T-helper 1 cell treated with Interleukin-12 subunit alpha and Interleukin-12 subunit beta and Interleukin-4 antibody, amounts not matched to agents 30 μg/mL and 1 μg/mL, for 36 hours (primary cell): ENCODE measurements at regions not wholly inside any gene's neighbourhood (a gene's known extent, or its start where the extent isn't known, plus 50 kb on each side); places are given as distances from the start of the nearest gene placed in this dataset.

Experiments
- H3K27ac Mint-ChIP-seq: one replicate; pipeline ENCODE4 v1.8.0; 2021; ENCODE audit warnings: mild to moderate bottlenecking, mixed read lengths
- H3K27me3 Mint-ChIP-seq: one replicate; pipeline ENCODE4 v1.8.0; 2021; ENCODE audit warnings: low read depth, mixed read lengths
- H3K36me3 Mint-ChIP-seq: one replicate; pipeline ENCODE4 v1.8.0; 2021; ENCODE audit warnings: low read depth, mixed read lengths
- H3K4me1 Mint-ChIP-seq: one replicate; pipeline ENCODE4 v1.8.0; 2021; ENCODE audit warnings: low read depth, mixed read lengths
- H3K4me3 Mint-ChIP-seq: one replicate; pipeline ENCODE4 v1.8.0; 2021; ENCODE audit warnings: mild to moderate bottlenecking, moderate library complexity, mixed read lengths
- H3K9me3 Mint-ChIP-seq: one replicate; pipeline ENCODE4 v1.8.0; 2021; ENCODE audit warnings: mixed read lengths

DNA sequence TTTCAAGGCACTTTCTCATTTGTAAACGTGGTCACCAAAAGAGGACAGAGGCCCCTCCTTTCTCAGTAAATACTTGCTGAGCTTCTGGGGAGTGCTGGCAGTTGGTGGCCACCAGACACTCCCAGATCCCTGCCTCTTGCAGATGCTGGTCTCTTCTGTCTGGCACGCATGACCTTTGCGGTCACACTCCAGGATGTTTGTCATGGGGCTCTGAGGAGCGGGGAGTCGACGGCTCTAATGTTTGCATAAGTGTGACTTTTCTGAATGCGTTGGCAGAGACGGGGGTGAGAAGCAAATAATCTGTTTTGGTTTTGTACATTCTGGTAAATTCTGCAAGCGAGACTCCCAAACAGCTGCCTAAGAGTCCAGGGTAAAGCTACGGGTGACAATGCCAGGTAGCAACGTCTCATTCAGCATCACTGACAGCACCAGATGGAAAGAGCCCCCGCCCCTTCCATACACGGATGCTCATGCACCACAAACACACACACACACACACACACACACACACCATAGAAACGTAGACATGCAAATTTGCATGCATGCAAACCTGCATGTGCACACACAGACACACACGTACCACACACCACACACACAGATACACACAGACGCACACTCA, 101.1 kb downstream of the YTHDF1 start:
- no peak overlapping the region for H3K27ac Mint-ChIP-seq
- H3K9me3 Mint-ChIP-seq, result peaks cover 10% of the 10 kb centered on the region
- no peaks in the 10 kb centered on the region for H3K4me1 Mint-ChIP-seq
- H3K36me3 Mint-ChIP-seq, result no peaks in the 10 kb centered on the region
- no peak overlapping the region for H3K4me3 Mint-ChIP-seq
- peaks cover 15% of the 10 kb centered on the region for H3K27me3 Mint-ChIP-seq

- Mint-ChIP-seq H3K27me3 (peaks cover 15% of the 10 kb centered on the region), H3K4me1 (no peaks in the 10 kb centered on the region)
These were observed 101.8 kb downstream of the YTHDF1 start for GRCh38 chr20:63114006-63114692.

GRCh38 chr20:63112491-63113219, 103.3 kb downstream of the YTHDF1 start:
- Mint-ChIP-seq H3K9me3 (peaks cover 20% of the 10 kb centered on the region), H3K4me1 (no peaks in the 10 kb centered on the region), H3K27ac (no peak overlapping the region), H3K4me3 (no peak overlapping the region), H3K27me3 (peaks cover 15% of the 10 kb centered on the region), H3K36me3 (no peaks in the 10 kb centered on the region)

More at GRCh38 chr20:63114006-63114692, 101.8 kb downstream of the YTHDF1 start:
- peaks cover 11% of the 10 kb centered on the region for H3K9me3 Mint-ChIP-seq
- no peak overlapping the region for H3K4me3 Mint-ChIP-seq
- H3K27ac Mint-ChIP-seq, result no peak overlapping the region
- H3K36me3 Mint-ChIP-seq, result no peaks in the 10 kb centered on the region

DNA sequence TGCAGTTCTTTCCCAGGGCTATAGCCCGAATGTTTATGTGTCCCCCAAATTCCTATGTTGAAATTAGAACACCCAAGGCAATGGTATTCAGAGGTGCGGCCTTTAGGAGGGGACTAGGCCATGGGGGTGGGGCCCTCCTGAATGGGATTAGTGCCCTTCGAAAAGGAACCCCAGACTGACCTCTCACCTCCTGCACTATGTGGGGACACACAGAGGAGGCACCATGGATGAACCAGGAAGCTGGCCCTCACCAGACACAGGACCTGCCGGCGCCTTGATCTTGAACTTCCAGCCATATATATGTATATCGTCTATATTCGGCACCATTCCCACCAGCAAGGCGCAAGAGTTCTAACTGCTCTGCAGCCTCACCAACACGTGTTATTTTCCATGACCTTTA, 101.5 kb upstream of the BHLHE23 start:
- H3K36me3 Mint-ChIP-seq, result no peaks in the 10 kb centered on the region
- H3K9me3 Mint-ChIP-seq, result peaks cover 20% of the 10 kb centered on the region
- no peak overlapping the region for H3K27ac Mint-ChIP-seq
- H3K4me1 Mint-ChIP-seq, result no peaks in the 10 kb centered on the region
- H3K27me3 Mint-ChIP-seq, result peaks cover 7% of the 10 kb centered on the region
- H3K4me3 Mint-ChIP-seq, result no peak overlapping the region

- H3K9me3 Mint-ChIP-seq, result peaks cover 20% of the 10 kb centered on the region
- no peak overlapping the region for H3K4me3 Mint-ChIP-seq
- H3K4me1 Mint-ChIP-seq, result no peaks in the 10 kb centered on the region
- H3K27ac Mint-ChIP-seq, result no peak overlapping the region
- no peaks in the 10 kb centered on the region for H3K36me3 Mint-ChIP-seq
- peaks cover 7% of the 10 kb centered on the region for H3K27me3 Mint-ChIP-seq
These were observed 100.9 kb upstream of the BHLHE23 start for GRCh38 chr20:63107449-63108200.

DNA sequence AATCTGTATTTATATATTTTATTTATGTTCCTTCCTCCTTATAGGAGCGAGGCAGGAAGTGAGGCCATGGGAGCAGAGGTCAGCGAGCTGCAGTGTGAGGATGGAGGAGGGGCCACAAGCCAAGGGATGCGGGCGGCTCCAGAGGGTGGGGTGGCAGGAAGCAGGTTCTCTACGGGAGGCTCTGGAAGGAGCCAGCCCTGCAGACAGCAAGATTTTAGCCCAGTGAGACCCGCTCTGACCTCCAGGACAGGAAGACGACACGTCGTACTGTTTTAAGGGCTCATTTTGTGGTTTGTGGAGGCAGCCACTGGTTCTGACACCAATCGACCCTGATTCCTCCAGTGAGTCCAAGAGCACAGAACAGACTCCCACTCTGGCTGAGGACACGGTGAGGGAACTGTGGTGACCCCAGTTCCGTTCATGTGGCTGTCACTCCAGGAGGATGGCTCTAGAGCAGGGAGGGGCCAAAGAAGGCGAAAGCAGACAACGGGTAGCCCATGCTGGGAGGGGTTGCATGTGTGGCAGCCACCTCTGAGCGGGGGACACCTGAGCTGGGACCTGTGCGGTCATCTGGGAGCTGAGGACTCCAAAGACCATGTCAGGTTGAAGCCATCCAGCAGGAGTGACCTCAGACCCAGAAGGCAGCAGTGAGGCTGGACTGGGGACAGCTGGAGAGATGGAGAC, 100.1 kb upstream of the BHLHE23 start:
- Mint-ChIP-seq H3K4me1 (no peaks in the 10 kb centered on the region), H3K4me3 (no peak overlapping the region), H3K27ac (no peak overlapping the region), H3K27me3 (peaks cover 7% of the 10 kb centered on the region), H3K36me3 (no peaks in the 10 kb centered on the region), H3K9me3 (peaks cover 19% of the 10 kb centered on the region)

- peaks cover under 1% of the 10 kb centered on the region for H3K27me3 Mint-ChIP-seq
- no peaks in the 10 kb centered on the region for H3K36me3 Mint-ChIP-seq
- H3K27ac Mint-ChIP-seq, result no peak overlapping the region
- no peak overlapping the region for H3K4me3 Mint-ChIP-seq
- H3K4me1 Mint-ChIP-seq, result no peaks in the 10 kb centered on the region
- peaks cover 13% of the 10 kb centered on the region for H3K9me3 Mint-ChIP-seq
These were observed 99.5 kb upstream of the BHLHE23 start for GRCh38 chr20:63106108-63106764.

DNA sequence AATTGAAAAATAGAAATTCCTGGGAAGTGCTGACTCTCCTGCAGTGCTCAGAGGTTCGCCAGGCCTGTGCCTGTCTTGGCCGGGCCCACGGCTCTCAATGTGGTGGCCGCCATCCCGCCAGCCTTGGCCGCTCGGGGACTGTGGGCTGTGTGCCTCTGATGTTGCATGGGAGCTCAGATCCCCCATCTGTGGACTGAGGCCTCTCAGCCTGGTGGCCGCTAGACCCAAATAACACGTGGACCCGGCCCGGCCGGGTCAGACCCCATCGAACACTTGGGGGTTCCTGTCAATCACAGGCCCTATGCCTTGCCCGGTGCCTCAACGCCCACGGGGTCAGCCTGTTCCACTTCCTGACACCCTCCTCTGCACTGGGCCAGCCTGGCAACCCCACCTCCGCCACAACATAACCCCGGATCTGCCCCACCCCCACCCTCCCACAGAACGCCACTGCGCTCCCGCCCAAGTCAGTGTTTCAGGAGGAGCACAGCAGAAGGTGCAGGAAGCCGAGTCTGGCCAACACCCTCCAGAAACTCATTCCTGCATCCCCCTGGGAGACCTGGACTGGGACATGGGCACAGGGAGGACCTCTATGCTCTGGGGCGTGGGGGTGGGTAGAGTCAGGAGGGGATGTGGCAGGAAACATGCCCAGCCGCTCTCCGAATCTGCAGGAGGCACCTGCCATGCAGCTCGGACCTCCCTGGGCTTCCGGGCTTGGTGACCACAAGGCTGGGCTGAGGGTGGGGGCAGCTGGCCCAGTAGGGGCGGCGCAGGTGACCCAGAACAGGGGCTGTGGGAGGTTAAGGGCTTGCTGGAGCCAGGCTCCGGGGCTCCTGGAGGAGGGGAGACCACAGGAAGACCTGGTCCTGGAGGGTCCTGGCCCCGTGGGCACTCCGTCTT, 98.7 kb upstream of the BHLHE23 start:
- H3K27ac Mint-ChIP-seq, result no peak overlapping the region
- H3K27me3 Mint-ChIP-seq, result no peaks in the 10 kb centered on the region
- no peaks in the 10 kb centered on the region for H3K4me1 Mint-ChIP-seq
- H3K4me3 Mint-ChIP-seq, result no peak overlapping the region
- H3K36me3 Mint-ChIP-seq, result no peaks in the 10 kb centered on the region
- peaks cover 13% of the 10 kb centered on the region for H3K9me3 Mint-ChIP-seq

DNA sequence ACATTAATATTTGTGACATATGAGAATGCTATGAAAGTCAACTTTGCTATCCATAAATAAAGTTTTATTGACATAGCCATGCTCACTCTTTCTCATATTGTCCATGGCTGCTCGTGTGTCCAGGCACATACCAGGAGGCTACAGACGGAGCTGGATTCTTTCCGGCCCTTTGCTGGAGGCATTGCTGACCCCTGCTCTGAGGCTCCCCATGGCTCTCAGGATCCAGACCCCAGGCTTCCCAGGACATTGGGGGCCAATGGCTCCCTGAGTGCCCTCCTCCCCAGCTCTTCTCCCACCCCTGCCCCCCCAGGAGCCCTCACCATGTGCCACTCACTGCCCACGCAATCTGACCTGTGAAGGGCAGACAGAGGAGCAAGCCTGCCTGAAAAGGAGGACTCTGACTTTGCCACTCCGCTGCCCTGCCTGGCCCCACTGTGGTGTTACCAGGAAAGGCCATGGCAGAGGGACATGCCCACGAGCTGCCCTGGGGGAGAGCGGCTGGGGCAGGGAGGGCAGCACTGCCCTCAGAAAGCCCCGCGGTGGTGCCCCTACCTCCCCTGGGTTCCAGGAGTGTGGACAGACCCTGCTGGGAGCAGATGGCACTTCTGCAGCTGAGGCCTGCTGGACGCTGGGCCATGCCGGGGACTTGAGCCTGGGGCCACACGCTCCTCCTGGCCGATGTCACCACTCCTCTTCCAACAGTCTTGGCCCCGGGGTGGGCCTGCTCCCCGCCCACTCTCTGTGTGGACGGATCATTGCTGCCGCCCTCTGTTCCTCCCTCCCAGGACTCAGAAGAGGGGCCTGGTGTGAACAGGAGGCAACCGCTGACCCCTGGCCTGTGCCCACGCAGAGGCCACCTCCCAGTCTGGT, 97.8 kb upstream of the BHLHE23 start:
- Mint-ChIP-seq H3K9me3 (peaks cover 9% of the 10 kb centered on the region), H3K27ac (no peak overlapping the region), H3K36me3 (no peaks in the 10 kb centered on the region), H3K4me3 (no peak overlapping the region), H3K27me3 (no peaks in the 10 kb centered on the region), H3K4me1 (no peaks in the 10 kb centered on the region)

DNA sequence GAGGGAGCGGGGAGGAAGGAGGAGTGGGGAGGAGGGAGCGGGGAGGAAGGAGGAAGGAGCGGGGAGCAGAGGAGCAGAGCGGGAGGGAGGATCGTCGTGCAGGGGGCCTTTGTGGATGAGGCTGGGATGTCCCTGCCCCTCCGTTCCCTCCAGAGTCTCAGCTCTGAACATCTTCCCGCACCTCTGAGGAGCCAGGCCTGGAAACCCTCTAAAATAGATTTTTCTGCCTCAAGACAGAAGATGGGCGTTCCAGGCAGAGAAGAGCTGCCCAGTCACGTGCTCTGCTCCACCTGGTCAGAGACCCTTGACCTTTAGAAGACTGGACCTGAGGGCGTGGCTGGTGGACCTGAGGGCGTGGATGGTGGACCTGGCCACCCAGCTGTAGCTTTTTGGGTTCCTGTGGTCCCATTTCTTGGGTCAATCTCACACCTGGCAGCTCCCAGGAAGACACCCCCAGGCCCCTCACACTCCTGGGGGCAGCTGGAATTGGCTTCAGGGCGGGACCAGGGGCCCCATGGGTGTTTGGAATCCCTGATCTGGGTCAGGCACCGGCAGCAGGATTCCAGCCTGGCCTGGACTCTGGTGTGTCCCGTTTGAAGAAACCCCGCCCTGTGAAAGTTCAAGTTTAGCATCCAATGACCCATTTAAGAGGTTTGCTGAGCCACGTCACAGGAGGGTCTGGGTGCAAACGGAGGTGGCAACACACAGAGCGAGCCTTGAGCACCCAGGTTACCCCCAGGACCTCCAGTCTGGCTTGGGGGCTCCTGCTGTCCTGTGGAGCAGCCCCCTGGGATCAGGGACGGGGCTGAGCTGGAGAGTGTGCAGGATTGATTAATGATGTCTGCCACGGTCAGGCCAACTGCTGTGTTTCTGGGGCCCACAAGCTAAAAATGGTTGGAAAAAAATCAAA, 96.9 kb upstream of the BHLHE23 start:
- no peaks in the 10 kb centered on the region for H3K4me1 Mint-ChIP-seq
- no peak overlapping the region for H3K27ac Mint-ChIP-seq
- H3K4me3 Mint-ChIP-seq, result no peak overlapping the region
- peaks cover 6% of the 10 kb centered on the region for H3K9me3 Mint-ChIP-seq
- H3K27me3 Mint-ChIP-seq, result no peaks in the 10 kb centered on the region
- H3K36me3 Mint-ChIP-seq, result no peaks in the 10 kb centered on the region

DNA sequence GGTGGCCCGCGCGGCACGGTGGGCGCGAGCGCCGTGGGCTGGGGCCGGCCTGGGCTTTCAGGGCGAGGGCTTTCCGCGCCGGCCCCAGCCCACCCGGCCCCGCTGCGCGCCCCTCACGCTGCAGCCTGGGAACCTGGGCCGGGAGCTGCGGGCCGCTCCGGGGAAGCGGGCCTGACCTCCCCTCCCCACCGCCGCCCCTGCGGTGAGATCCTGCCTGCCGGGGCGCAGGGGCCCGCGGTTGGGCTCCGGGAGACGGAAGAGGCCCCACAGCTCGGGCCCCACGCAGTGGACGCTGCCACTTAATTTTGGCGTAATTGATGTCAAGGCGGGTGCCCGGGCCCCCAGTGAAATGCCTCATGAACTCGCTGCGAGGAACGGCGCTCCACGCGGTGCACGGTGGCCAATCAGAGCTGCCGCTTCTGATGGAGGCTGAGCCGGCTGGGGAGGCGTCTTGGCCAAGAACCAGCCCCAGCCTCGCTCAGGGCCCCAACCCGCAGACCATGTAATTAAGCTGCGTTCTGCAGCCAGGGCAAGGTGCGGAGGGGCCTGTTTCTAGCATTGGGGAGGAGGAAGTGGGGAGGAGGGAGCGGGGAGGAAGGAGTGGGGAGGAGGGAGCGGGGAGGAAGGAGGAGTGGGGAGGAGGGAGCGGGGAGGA, 96.1 kb upstream of the BHLHE23 start:
- Mint-ChIP-seq H3K4me1 (no peaks in the 10 kb centered on the region), H3K36me3 (no peaks in the 10 kb centered on the region), H3K27ac (peak overlapping the region; percentile 80), H3K27me3 (no peaks in the 10 kb centered on the region), H3K4me3 (peak overlapping the region; percentile 67), H3K9me3 (no peaks in the 10 kb centered on the region)
